ENCODE measurements at regions not wholly inside any gene's neighbourhood (a gene's known extent, or its start where the extent isn't known, plus 50 kb on each side); places are given as distances from the start of the nearest gene placed in this dataset.

GRCh38 chr11:45092901-45093760 is 53.3 kb upstream of the PRDM11 start:
- Histone ChIP-seq H3K9me3 (ENCODE audit: control extremely low read depth in 1 of 3, control insufficient read depth in 2 of 3, insufficient read depth in 1 of 3, low read length in 2 of 3) (no peaks in the 10 kb centered on the region), H3K79me2 (ENCODE audit: control insufficient read depth, insufficient read depth, low read length) (no peaks in the 10 kb centered on the region), H3K4me2 (replicated peaks; ENCODE audit: low read depth, low read length, poor library complexity, severe bottlenecking) (no peak overlapping the region), H3K27ac (ENCODE audit: low read length in 2 of 2) (no peak overlapping the region), H4K20me1 (ENCODE audit: control insufficient read depth, insufficient read depth, low read length, poor library complexity, severe bottlenecking) (no peaks in the 10 kb centered on the region), H2AFZ (ENCODE audit: insufficient read depth, low read depth, low read length, poor library complexity, severe bottlenecking) (no peak overlapping the region), H3K4me1 (ENCODE audit: control insufficient read depth in 2 of 2, insufficient read depth in 2 of 2, low read length in 2 of 2) (peaks cover 20 to 28% of the 10 kb centered on the region in 2 donors), H3K4me3 (ENCODE audit: control extremely low read depth in 1 of 5, extremely low read depth in 1 of 5, insufficient read depth in 1 of 5, low read depth in 2 of 5, low read length in 4 of 5) (no peak overlapping the region), H3K36me3 (replicated peaks in 1 of 2; ENCODE audit: control extremely low read depth in 1 of 2, control insufficient read depth in 1 of 2, extremely low read depth in 1 of 2, insufficient read depth in 2 of 2, low read length in 1 of 2) (no peaks in the 10 kb centered on the region), H3K9ac (ENCODE audit: low read length) (no peak overlapping the region), H3K27me3 (replicated peaks in 1 of 4; ENCODE audit: control extremely low read depth in 1 of 4, control insufficient read depth in 3 of 4, insufficient read depth in 4 of 4, low read length in 3 of 4) (peaks cover 0 to 6% (median 0%) of the 10 kb centered on the region in 4 experiments)
- WGBS (ENCODE audit: insufficient coverage) = 51% methylated on average over 9 of the region's 15 CpGs
- peaks cover 6% of the 10 kb centered on the region for H3K27me3 Mint-ChIP-seq
- peaks cover 24% of the 10 kb centered on the region for H3K4me1 Mint-ChIP-seq
- no peak for DNase-seq
- ChIA-PET POLR2A (no interaction called here), CTCF (interaction anchor here (1.0 to 30.6 kb wide), 5 partner anchors 11 to 160 kb away, joined by 3 to 1701 read pairs (median 3); no protein-coding TSS in a partner anchor)
- no peaks in the 10 kb centered on the region for H3K9me3 Mint-ChIP-seq (ENCODE audit: insufficient read depth)
- ATAC-seq (ENCODE audit: low read depth) = peak; percentile 41
- H3K27ac Mint-ChIP-seq = peak overlapping the region; percentile 43
- H3K4me3 Mint-ChIP-seq = no peak overlapping the region
- intact Hi-C loops (cut with micrococcal nuclease) = no loop called here
- no peak for TF ChIP-seq CTCF (IDR thresholded peaks at IDR 0.05)
- no peak for TF ChIP-seq EZH2 (IDR thresholded peaks at IDR 0.05; ENCODE audit: borderline replicate concordance, insufficient read depth, low read depth, low read length, poor library complexity, severe bottlenecking)
